ENCODE measurements at regions not wholly inside any gene's neighbourhood (a gene's known extent, or its start where the extent isn't known, plus 50 kb on each side); places are given as distances from the start of the nearest gene placed in this dataset.

DNA sequence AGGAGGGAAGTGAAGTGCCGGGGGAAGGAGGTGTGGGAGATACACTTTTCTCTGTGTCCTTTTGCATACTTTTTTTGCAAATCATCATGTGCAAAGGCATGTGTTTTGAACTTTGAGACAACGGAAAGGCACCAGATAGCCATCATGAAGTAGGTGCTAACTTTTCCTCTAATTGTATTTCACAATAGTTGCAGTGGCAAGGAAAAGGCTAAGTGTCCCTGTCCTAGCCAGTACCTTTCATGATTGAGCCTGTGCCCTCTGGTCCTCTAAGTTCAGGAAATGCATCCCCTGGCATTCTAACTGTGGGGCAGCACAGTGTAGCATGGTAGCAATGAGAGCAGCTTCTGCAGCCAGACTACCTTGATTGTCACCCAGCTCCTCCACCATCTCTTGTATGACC, 186.2 kb downstream of the ADSS2 start:
- DNase-seq = no peak

DNA sequence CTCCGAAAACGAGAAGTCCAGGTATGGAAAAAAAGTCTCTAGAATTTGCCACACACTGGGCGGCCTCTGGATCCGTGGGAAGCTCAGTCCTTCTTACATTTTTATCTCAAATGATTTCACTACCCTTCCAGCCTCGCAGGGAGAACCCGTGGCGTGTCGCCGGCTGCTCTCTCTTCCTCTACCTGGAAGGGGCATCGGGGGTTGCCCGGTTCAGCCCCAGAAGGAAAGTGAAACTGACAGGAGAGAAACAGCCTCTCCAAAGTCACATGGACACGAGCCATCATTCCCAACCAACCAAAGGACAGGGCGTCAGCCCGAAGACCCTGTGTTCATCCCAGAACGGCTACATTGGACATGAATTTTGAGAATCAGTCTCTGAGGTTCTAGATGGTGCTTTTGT, 182.5 kb downstream of the ADSS2 start:
- DNase-seq = no peak

DNA sequence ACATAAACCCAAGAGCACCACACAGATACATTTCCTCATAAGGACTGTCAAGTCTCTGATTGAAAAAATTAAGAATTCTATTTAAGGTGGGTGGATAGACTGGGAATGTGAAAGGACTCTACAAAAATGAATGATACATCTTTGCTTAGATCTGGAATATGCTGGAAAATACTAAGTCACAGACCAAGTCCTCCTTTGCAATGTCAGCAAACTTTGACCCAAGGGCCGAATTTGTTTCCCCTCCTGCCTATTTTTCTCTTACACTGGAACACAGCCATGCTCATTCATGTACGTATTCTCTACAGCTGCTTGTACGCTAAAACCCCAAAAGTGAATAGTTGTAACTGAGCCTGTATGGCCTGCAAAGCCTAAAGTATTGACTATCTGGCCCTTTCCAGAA, 180.7 kb downstream of the ADSS2 start:
- DNase-seq = no peak

DNA sequence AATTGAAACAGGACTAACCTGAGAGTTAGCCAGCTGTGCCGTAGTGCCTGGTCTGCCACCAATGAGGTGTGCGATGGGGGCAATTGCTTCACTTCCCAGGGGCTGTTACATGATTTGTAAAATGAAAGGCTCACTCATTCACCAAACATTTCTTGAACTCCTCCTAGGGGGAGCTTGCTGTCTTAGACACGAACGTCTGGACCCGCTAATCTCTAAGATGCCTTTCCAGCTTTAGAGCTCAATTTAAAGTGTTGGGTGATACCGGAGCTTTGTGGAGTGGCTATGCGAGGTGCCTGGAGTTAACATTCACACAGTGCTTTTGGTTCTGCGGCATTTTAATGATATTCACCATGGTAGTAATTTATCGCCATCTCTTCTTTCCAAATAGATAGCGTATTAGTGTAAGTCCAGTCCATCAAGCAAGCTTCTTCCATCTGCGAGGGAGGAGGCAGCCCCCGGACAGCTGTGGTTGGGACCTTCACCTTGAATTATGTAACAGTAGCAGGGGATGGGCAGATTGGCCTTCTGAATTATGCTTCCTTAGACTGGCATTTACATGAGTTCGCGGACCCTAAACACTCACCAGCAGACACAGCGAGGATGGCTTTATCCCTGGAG, 179.9 kb downstream of the ADSS2 start:
- no peak for DNase-seq

DNA sequence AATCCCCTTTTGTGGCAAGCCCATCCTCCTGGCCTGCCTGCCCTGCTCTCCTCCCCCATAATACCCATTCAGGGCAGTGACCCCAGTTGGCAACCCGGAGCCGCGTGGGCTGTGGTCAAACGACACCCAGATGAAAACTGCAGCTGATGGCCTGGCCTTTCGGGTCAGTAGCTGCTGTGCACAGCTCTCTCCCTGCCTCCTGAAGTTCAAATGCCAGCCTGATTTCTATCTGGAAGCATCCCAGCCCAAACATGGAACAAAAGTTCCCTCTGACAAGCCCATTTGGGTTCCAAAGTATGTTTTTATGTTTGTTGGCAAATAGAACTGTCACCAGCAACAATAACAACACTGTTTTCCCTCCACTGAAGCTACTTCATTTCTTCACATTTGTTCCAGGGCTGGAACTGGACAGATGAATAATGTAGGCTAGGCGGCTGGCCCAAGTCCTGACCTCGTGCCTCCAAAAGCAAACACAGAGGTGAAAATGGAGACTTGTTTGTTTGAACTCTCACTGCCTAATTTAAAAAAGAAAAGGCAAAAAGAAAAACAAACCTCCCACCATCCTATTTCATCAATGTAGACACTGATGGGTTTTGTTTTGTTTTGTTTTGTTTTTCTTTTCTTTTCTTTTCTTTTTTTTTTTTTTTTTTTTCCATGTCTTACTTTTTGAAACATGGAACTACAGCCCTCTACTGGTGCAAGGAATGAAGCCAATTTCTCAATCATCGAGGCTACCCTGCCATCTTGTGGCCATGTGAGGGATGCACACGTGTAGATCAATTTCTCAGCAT, 179.0 kb downstream of the ADSS2 start:
- peak; percentile 68 to 84 for DNase-seq

DNA sequence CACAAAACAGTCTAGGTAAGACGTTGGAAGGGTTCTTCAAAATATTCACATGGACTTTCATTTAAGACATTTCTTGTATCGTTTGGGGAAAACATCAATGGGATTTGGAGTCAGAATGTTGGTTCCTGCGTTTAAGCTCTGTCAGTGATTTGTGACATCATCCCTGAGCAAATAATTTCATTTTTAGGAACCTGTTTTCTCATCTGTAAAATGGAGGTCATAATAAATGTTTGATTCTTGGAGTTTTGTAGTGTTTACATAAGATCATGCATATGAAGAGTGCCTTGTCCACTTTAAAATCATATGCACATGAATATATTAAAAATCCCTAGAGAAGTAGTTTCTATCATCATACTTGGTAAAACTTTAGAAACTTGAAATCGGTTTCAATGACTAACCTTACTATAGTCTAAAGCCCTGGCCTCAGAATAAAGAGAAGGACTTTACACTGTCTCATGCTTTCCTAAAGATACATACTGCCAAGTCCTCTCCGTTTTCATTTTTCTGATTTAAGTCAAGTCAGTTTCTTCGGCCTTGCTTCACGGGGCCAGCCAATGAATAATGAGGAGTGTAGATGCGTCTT, 178.4 kb downstream of the ADSS2 start:
- peak in 1 of 2 donors; percentile 11 for DNase-seq

DNA sequence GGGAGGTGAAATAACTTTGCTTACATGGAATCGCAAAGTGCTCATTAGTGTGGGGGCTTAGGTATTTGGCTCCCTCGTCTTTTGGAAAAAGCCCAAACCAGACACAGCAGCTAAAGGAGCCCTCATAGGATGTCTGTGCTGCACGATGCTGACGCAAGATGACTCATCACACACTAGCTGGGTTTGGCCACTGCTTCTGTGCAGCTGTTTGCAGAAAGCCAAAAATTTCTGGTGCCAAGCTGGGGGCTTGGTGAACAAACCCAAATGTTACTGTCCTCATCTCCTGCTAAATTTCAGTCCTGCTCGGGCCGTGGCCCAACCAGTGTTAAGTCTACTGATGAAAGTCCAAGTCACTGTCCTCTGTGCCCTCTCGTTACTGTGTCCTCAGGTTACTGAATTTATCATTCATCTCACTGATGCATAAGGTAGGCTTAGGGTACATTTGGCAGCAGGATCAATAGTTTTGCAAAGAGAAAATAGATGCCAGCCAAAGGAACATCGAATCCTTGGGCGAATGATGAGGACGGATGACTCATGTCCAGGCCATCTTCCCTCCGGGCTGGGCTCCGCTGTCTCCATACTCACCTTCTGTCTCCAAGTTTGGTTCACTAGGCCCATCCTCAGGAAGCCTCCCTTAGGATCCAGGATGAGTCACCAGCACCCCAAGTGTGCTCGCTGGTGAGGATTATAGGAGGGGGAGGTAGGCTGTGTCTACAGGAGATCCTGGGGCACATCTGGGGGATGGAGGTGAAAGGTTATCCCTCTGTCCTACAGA, 177.7 kb downstream of the ADSS2 start:
- peak; percentile 32 to 44 for DNase-seq

DNA sequence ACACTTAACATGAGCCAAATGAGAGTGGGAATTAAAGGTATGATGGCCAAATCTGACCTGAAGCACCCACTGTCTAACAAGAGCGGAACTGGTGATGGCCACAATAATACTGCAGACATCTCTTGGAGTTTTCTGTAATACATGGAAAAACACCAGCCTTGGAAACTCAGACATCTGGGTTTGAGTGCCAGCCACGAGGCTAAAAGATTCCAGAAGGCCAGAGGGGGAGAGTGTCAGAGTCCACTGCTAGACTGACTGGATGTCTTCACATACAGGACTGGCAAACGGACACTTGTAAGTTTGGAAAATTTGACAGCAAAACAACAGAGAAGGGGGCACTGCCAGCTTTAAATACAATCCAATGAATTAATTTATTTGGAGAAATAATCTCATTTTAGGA, 175.1 kb downstream of the ADSS2 start:
- DNase-seq = no peak

DNA sequence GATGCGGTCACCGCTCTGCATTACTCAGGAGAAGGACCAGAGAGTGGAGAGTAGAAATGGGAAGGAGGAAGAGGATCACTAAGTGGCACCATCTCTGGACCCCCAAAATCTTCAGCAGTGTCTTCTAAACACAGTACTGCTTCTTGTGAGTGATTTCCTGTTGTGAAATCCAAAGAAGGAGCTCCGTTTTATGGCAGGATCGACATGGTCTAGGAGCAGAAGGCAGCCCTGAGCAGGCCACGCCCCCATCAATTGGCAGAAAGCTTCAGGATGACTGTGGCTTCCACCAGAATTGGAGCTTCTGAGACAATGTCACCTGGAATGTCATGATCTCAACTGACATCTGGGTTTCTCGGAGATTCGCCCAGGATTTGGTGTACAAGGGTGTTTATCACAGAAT, 171.5 kb downstream of the ADSS2 start:
- no peak for DNase-seq

DNA sequence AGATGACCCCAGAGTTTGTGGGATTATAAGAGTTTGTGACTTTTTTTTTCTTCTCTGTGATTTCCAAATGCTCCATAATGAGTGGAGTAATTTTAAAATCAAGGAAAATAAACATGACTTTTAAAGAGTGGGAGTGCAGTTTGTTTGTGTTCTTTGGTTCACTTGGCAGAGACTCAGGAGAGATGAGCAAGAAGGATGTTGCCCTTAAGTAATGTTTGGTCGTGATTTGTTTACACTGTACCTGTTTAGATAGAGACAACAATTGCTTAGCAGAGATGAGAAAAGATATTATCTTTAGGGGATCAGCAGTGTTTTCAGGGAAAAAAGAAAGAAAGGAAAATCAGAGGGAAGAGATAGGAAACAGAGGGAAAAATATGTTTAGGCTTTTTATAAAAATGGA, 170.8 kb downstream of the ADSS2 start:
- no peak for DNase-seq

DNA sequence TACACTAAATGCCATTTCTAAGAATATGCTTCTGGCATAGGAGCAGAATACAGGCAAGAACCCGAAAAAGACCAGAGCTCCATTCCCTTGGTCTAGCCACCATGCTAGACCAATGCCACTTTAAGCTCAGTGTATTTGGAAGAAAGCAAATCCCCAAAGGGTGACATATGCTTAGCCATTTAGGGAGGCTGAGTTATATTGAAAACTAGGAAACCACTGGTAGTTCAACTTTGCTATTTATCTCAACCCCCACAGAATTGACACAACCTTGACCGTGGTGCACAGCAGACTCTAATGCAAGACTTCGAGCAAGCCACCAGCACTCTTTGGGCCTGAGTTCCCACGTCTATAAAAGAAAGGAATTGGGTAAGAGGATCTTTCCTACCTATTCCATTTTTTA, 167.9 kb downstream of the ADSS2 start:
- DNase-seq = no peak

DNA sequence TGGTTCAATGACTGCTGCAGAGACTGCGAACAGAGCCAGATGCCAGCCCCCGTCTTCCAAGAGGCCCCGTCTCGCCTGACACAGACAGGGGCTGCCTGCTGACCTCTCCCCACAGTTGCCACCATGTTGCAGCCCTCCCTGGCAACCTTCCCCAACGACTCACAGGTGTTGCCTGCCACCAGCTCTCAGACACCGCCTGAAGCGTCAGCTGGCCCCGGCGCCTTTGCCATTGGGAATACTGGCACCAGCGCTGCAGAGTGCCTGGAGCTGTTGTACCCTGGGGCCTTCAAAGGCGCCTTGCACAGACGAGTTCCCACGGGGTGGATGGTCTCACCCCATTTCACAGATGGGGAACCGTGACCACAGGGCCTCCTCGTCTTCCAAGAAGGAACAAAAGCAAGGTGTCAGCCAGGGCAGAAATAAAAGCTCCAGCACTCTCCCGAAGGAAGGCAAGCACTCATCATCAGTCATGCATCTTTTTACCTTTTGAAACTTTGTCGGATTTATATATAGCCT, 167.0 kb downstream of the ADSS2 start:
- no peak for DNase-seq

DNA sequence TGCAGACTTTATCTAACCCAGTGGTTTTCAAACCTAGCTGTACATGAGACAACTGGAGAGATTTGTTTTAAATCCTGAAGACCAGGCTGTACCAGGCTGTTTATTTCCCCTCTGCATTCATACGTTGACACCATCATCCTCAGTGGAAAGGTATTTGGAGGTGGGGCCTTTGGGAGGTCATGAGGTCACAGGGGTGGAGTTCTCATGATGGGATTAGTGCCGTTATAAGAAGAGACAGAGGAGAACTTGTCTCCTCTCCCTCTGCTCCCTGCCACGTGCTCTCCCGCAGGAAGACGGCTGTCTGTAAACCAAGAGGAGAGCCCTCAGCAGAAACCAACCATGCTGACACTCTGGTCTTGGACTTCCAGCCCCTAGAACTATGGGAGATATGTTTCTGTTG, 165.4 kb downstream of the ADSS2 start:
- DNase-seq = no peak

DNA sequence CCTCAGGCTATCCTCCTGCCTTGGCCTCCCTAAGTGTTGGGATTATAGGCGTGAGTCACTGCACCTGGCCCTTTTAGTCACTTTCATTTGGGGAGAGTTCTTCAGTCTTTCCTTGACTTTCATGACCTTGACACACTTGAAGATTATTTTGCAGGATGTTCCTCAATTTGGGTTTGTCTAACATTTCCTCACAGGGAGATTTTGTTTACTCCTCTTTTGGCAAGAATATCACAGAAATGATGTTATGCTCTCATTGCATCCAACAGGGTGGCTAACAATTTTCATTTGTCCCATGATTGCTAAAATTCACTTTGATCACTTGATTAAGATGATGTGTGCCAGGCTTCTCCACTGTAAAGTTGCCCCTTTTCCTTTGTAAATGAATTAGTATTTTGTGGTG, 164.0 kb downstream of the ADSS2 start:
- no peak for DNase-seq

DNA sequence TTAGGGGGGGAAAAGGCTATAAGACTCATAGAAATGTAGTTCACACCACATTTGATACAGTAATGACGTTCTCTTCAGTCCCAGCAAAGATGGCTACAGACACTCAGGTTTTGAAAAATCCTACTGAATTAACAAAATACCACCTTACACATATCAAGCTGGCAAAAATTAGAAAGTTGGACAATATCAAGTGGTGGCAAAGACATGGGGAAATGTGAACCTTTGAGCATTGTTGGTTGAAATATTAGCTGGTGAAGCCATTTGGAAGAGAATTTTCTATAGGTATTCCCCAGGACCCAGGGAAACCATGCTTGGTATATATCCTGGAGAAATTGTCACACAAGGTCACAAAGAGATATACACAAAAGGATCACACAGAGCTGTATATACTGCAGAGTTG, 163.0 kb downstream of the ADSS2 start:
- DNase-seq = no peak

DNA sequence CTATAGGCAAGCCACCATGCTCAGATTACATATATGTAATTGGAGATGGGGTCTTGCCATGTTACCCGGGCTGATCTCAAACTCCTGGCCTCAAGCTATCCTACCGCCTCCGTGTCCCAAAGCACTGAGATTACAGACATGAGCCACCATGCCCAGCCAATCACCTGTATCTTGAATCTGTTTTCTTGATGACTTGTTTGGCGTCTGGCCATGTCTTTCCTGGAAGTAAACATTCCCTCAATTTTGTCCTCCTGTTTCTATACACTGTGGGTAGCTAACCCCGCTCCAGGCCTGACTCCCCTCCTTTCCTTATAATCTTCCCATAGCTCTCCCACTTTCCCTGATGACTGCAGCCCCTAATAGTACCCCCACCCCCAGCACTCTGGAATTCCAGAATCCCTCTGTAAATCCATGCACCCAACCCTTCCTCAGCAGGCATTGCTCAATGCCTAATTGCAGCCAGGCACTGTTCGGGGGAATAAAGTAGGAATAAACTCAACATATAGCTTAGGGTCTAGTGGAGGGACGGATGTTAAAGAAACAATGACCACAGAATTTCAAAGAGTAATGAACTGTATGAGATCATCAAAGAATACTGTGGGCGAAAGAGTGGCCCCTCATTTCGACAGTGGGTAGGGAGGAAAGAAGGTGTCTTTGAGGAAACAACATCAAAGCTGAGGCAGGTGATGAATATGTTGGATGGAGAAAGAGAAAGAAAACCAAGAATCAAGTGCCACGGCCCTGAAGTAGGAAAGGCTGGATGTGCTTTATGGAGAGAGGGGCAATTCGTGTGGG, 161.5 kb downstream of the ADSS2 start:
- DNase-seq = no peak

DNA sequence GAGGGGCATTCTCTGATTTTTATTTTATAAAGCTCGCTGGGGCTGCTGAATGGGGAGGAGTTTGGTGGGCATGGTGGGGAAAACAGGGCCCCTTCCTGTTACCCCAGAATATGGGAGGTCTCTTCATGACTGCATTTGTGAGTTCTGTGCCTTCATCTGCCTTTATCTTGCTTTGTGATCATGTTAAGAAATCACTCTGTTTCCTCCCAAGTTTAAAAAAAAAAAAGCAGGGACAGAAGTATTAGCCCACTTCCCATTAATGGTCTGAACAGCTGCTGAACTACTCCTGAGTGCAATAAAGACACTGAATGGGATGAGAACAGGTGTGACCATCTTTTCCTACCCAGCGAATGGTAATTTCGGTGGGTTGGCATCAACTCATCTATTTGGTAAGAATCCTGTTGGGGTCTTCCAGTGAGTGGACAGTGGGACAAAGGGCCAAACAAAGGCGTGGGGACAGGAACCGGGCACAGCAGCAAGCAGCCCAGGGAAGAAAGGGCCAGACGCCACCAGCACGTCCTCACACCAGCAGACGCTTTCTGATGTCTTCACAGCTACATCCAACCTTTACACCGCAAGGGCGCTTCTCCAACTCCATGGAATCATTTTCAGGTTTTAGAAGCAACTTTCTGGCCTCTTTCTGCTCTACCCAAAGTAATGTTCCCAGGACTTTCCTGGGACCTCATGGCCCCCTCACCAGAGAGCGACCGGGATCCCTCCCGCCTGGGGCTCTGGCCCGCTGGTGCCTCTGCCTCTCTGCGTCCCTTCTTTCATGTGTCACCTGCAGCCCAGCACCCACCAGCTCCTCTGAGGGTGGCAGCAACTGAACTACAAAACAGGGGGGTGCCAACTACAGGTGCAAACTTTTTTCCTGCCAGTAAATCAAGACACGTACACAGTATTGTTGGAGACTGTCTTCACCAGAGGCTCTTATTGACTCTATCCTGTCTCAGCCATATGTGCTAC, 160.2 kb downstream of the ADSS2 start:
- no peak for DNase-seq

DNA sequence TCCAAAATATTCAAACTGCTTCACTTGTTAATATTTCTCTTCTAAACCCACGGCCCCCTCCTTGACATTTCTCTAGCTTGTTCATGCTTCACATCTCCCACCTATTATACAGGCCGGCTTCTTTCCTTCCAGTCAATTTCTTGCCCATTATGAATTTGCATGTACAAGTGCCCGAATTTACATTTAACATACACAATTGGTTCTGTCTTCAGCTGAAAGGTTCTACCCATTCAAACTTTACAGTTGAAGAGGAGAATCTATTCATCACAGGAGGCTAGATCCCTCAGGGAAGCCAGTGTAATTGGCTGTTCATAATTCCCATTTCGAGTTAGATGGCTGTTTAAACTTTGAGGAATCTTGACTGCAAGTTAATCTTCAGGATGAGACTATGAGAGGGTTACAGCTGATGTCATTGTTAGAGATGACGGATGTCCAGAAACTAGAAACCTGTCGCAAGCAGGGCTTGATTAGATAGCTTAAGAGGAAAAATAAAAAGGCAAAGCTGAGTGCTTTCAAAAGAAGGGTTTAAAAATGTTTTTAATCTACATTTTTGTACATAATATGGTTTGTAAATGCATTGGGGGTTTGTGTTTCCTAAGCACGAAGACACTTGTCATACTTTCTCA, 157.0 kb downstream of the ADSS2 start:
- DNase-seq = no peak

DNA sequence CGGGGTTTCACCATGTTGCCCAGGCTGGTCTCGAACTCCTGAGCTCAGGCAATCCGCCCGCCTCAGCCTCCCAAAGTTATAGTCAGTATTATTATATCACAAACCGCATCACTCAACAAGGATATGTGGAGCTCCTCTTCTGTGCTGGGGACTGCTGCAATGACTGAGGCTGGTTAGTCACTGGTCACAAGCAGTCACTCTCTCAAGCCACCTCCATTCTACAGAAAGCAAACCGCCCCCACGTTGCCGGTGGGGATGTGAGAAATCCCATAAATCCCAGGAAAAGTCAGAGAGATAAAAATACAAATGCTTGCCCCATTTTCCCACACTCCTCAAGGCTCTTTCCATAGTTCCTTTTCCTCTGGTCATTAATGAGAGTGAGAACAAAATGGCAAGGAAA, 155.7 kb downstream of the ADSS2 start:
- no peak for DNase-seq

DNA sequence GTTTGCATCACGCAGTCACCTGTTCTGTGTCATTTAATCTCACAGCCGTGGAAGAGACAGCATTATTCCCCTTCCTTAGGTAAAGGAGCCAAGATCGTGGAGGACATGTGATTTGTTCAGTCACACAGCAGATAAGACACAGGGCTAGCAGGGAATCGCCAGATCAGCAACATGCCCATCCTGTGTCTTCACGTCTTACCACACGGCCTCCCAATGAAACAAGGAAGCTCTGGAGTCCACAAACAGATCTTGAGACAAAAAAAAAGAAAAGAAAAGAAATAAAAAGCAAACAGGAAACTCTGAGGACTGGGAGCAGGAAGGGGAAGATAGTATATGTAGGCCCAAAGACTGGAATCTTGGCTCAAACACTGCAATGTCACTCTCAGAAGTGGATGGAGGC, 155.3 kb downstream of the ADSS2 start:
- no peak for DNase-seq

All from right lung (tissue), 2 donors.